PC-3 (cell line): ENCODE measurements at regions not wholly inside any gene's neighbourhood (a gene's known extent, or its start where the extent isn't known, plus 50 kb on each side); places are given as distances from the start of the nearest gene placed in this dataset.

ENCODE experiments used
- CTCF ChIP-seq: fragments of 300-600 bp; sonication (generic); conservative IDR thresholded peaks from 2 replicates; pipeline ENCODE4 v1.5.1; 2017; ENCODE audit warnings: antibody characterized with exemption, low read depth, mild to moderate bottlenecking, low read length
- EZH2 ChIP-seq: fragments of 300-600 bp; sonication (generic); IDR thresholded peaks from one replicate; pipeline ENCODE4 v1.6.1; 2017; ENCODE audit warnings: antibody characterized with exemption, mild to moderate bottlenecking, low read length; ENCODE audit not compliant: unreplicated experiment
- EZH2phosphoT487 ChIP-seq: fragments of 300-600 bp; sonication (generic); IDR thresholded peaks from 2 replicates; pipeline ENCODE4 v1.6.1; 2018; ENCODE audit warnings: mild to moderate bottlenecking, antibody characterized with exemption, low read length, borderline replicate concordance

GRCh38 chr1:43063394-43064219 lies 104.9 kb upstream of the SLC2A1 start:
- TF ChIP-seq CTCF: no peak
- no peak for TF ChIP-seq EZH2
- TF ChIP-seq EZH2phosphoT487: no peak
